HEK293T (cell line): ENCODE measurements at regions not wholly inside any gene's neighbourhood (a gene's known extent, or its start where the extent isn't known, plus 50 kb on each side); places are given as distances from the start of the nearest gene placed in this dataset.

Source experiments
- ARNT ChIP-seq: fragments of 450-650 bp; IDR thresholded peaks from 2 replicates; pipeline ENCODE4 v1.6.1; 2017; ENCODE audit warnings: mild to moderate bottlenecking
- L3MBTL2 ChIP-seq: fragments of 450-650 bp; conservative IDR thresholded peaks from 2 replicates; pipeline ENCODE4 v1.6.1; 2016; ENCODE audit warnings: mild to moderate bottlenecking
- LEF1 ChIP-seq: fragments of 450-650 bp; IDR thresholded peaks from 2 replicates; pipeline ENCODE4 v1.6.1; 2017; ENCODE audit warnings: mild to moderate bottlenecking, borderline replicate concordance
- NFRKB ChIP-seq: fragments of 450-650 bp; IDR thresholded peaks from 2 replicates; pipeline ENCODE4 v1.6.1; 2016; ENCODE audit warnings: mild to moderate bottlenecking, moderate library complexity
- SP1 ChIP-seq: fragments of 450-650 bp; IDR thresholded peaks from 2 replicates; pipeline ENCODE4 v1.6.1; 2017
- TARDBP ChIP-seq: fragments of 450-650 bp; IDR thresholded peaks from 2 replicates; pipeline ENCODE4 v1.6.1; 2016

DNA sequence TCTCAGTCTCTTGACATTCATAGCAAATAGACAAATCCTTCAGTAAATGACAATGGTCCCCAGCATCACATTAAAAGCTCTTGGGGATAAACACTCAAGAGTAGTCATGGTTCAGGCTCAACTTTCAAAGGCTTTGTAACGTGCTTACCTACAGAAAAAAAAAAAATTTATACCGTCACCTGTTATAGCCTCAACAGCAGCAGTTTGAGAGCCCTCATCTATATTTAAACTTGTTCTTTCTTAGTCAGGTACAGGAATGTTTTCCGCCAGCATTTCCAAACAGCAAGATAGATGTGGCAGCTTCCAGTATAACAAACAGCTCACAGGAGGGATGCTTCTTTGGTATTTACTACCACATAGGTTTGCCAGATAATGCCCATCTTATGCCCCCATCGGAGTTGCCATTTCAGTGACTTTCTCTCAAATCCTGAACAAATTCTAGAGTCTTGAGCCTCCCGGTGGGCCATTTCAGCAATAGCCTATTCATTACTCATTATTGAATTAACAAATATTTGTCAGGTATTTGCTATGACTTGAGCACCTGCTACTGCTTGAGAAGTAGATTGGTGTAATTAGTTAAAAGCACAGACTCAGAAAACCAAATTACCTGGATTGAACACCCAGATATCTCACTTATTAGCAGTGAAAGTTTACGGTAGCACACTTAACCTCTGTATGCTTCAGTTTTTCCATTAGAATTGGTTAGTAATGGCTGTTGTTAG lies 470.0 kb downstream of the EBF1 start:
- no peak for TF ChIP-seq NFRKB
- TF ChIP-seq LEF1 = no peak
- TF ChIP-seq L3MBTL2 = no peak
- TF ChIP-seq SP1 = no peak
- no peak for TF ChIP-seq TARDBP
- TF ChIP-seq ARNT = no peak
